Panc1 (cell line): ENCODE measurements at regions not wholly inside any gene's neighbourhood (a gene's known extent, or its start where the extent isn't known, plus 50 kb on each side); places are given as distances from the start of the nearest gene placed in this dataset.

Source experiments
- ATAC-seq: fragments of 200-7000 bp; cut with Tn5 transposase; 2 replicates; pipeline ENCODE4 v1.9.1; 2020; ENCODE audit warnings: mild to moderate bottlenecking, moderate library complexity
- BruUV-seq: library from RNA; stranded (reverse); fragments of 400-500 nt; replicated peaks from 2 replicates; lab custom pipeline; 2021; lab: Mats Ljungman, UMichigan
- CTCF ChIA-PET: fragments of 300-600 bp; sonication (Branson Sonifier 250); formaldehyde crosslinking; loops from one replicate; lab custom pipeline; 2022; ENCODE audit warnings: antibody characterized with exemption; lab: Charles Lee
- POLR2A ChIA-PET: fragments of 300-600 bp; sonication (Branson Sonifier 250); formaldehyde crosslinking; loops from one replicate; lab custom pipeline; 2022; ENCODE audit warnings: antibody characterized with exemption; lab: Charles Lee
- DNase-seq: peaks from one replicate; pipeline ENCODE4 v3.0.0-alpha.2; 2010; ENCODE audit warnings: low read depth, low spot score
- H3K27ac ChIP-seq: 2 replicates; pipeline ENCODE4 v1.5.1; 2011; ENCODE audit warnings: mild to moderate bottlenecking, low read length, inconsistent platforms
- H3K27me3 ChIP-seq: fragments of 200-500 bp; sonication (Bioruptor generic); 2 replicates; pipeline ENCODE4 v1.6.0; 2014; ENCODE audit warnings: low read length, inconsistent platforms; ENCODE audit not compliant: control insufficient read depth, insufficient read depth
- H3K36me3 ChIP-seq: fragments of 200-500 bp; sonication (Bioruptor generic); 2 replicates; pipeline ENCODE4 v1.5.1; 2014; ENCODE audit warnings: inconsistent platforms, mild to moderate bottlenecking, low read length, moderate library complexity; ENCODE audit not compliant: control insufficient read depth, insufficient read depth
- H3K4me1 ChIP-seq: 2 replicates; pipeline ENCODE4 v1.5.1; 2011; ENCODE audit warnings: inconsistent platforms, mild to moderate bottlenecking, low read length, moderate library complexity; ENCODE audit not compliant: control insufficient read depth, insufficient read depth
- H3K4me3 ChIP-seq, 2 experiments: 2 replicates each; pipeline ENCODE4 v1.5.1; 2011 to 2012; ENCODE audit warnings: low read depth in 2 of 2, low read length in 2 of 2, mild to moderate bottlenecking in 2 of 2, inconsistent platforms in 1 of 2, moderate library complexity in 1 of 2
- H3K9me3 ChIP-seq: fragments of 200-500 bp; sonication (Bioruptor generic); 2 replicates; pipeline ENCODE4 v1.5.1; 2014; ENCODE audit warnings: low read depth, mild to moderate bottlenecking, inconsistent platforms, low read length, moderate library complexity; ENCODE audit not compliant: control insufficient read depth, insufficient read depth
- POLR2AphosphoS5 ChIP-seq: IDR thresholded peaks from 2 replicates; pipeline ENCODE4 v1.6.1; 2012; ENCODE audit warnings: mild to moderate bottlenecking, low read depth, low read length, moderate library complexity
- SIN3A ChIP-seq: IDR thresholded peaks from 2 replicates; pipeline ENCODE4 v1.6.1; 2012; ENCODE audit warnings: low read depth, mild to moderate bottlenecking, low read length, moderate library complexity, borderline replicate concordance; ENCODE audit not compliant: insufficient read depth
- TCF7L2 ChIP-seq: IDR thresholded peaks from 2 replicates; pipeline ENCODE4 v1.6.1; 2011; ENCODE audit warnings: mild to moderate bottlenecking, low read depth, low read length, inconsistent platforms
- in situ Hi-C: cut with HindIII; loops from 2 replicates; pipeline ENCODE4 v1.10.0; 2016; ENCODE audit warnings: low sequenced_read_pairs, low pct_unique_long_range_greater_than_20kb
- intact Hi-C: fragments of 100-400 bp; cut with micrococcal nuclease; formaldehyde crosslinking; loops from one replicate; pipeline ENCODE4 v1.10.0; 2022; ENCODE audit not compliant: unreplicated experiment
- TF ChIP-seq, protein P1 (sequence below), 2 experiments: IDR thresholded peaks; 2 replicates each; pipeline ENCODE4 v1.6.1; 2011 to 2012; ENCODE audit warnings: low read depth in 2 of 2, control low read depth in 1 of 2, low read length in 1 of 2, mild to moderate bottlenecking in 1 of 2, moderate library complexity in 1 of 2; ENCODE audit not compliant: insufficient read depth in 1 of 2
- TF ChIP-seq, protein P2 (sequence below): fragments of 450-650 bp; IDR thresholded peaks from 2 replicates; pipeline ENCODE4 v1.5.1; 2017; ENCODE audit warnings: mild to moderate bottlenecking

DNA sequence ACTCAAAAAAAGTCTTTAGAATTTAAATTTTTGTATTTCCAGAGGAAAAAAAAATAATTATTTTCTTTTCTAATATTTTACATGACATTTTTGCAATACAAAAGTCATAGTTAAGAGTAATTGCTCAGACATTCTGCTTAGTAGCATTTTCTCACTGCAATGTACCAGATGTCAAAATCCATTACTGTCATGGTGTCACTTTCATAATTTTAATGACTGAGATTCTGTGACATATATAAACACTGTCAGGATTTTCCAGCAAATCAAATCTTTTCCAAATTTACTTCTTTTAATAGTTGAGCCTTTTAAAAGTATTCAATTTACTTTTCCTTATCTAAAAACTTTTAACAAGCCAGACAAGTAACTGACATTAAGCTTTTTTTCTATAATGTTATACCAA is 422.7 kb downstream of the GRIA2 start:
- in situ Hi-C loops: no loop called here
- Histone ChIP-seq H3K36me3 (no peaks in the 10 kb centered on the region), H3K4me1 (no peaks in the 10 kb centered on the region), H3K4me3 (no peak overlapping the region), H3K9me3 (no peaks in the 10 kb centered on the region), H3K27ac (no peak overlapping the region), H3K27me3 (no peaks in the 10 kb centered on the region)
- ATAC-seq: no peak
- POLR2A ChIA-PET: no interaction called here
- CTCF ChIA-PET: no interaction called here
- TF ChIP-seq TCF7L2 (no peak), POLR2AphosphoS5 (no peak), SIN3A (no peak)
- TF ChIP-seq, protein P1, sequence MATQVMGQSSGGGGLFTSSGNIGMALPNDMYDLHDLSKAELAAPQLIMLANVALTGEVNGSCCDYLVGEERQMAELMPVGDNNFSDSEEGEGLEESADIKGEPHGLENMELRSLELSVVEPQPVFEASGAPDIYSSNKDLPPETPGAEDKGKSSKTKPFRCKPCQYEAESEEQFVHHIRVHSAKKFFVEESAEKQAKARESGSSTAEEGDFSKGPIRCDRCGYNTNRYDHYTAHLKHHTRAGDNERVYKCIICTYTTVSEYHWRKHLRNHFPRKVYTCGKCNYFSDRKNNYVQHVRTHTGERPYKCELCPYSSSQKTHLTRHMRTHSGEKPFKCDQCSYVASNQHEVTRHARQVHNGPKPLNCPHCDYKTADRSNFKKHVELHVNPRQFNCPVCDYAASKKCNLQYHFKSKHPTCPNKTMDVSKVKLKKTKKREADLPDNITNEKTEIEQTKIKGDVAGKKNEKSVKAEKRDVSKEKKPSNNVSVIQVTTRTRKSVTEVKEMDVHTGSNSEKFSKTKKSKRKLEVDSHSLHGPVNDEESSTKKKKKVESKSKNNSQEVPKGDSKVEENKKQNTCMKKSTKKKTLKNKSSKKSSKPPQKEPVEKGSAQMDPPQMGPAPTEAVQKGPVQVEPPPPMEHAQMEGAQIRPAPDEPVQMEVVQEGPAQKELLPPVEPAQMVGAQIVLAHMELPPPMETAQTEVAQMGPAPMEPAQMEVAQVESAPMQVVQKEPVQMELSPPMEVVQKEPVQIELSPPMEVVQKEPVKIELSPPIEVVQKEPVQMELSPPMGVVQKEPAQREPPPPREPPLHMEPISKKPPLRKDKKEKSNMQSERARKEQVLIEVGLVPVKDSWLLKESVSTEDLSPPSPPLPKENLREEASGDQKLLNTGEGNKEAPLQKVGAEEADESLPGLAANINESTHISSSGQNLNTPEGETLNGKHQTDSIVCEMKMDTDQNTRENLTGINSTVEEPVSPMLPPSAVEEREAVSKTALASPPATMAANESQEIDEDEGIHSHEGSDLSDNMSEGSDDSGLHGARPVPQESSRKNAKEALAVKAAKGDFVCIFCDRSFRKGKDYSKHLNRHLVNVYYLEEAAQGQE (IDR thresholded peaks at IDR 0.05; ENCODE audit: insufficient read depth in 1 of 2, low read depth in 2 of 2, low read length in 1 of 2): no peak
- TF ChIP-seq, protein P2, sequence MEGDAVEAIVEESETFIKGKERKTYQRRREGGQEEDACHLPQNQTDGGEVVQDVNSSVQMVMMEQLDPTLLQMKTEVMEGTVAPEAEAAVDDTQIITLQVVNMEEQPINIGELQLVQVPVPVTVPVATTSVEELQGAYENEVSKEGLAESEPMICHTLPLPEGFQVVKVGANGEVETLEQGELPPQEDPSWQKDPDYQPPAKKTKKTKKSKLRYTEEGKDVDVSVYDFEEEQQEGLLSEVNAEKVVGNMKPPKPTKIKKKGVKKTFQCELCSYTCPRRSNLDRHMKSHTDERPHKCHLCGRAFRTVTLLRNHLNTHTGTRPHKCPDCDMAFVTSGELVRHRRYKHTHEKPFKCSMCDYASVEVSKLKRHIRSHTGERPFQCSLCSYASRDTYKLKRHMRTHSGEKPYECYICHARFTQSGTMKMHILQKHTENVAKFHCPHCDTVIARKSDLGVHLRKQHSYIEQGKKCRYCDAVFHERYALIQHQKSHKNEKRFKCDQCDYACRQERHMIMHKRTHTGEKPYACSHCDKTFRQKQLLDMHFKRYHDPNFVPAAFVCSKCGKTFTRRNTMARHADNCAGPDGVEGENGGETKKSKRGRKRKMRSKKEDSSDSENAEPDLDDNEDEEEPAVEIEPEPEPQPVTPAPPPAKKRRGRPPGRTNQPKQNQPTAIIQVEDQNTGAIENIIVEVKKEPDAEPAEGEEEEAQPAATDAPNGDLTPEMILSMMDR: no peak
- intact Hi-C loops: no loop called here
- no peak for DNase-seq
- BruUV-seq: no TSS peak

DNA sequence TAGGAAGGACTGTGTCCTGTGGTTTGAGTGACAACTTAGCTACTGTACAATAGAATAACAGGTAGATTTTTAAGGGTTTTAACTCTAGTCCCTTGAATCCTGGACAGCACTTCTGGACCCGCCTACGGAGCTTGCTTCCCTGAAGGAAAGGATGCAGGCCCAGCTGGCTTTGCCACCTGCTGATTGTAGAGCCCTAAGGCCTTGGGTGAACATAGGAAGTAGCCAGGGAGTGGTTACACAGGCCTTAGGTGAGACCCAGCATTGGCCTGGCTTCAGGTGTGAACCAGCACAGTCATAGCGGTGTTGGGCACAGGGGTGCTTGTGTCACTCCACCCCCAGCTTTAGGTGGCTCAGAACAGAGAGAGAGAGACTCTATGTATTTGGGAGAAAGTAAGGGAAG is 413.5 kb downstream of the GRIA2 start:
- in situ Hi-C loops: no loop called here
- H3K4me3 ChIP-seq: no peak overlapping the region
- H3K9me3 ChIP-seq: no peaks in the 10 kb centered on the region
- no peaks in the 10 kb centered on the region for H3K4me1 ChIP-seq
- no TSS peak for BruUV-seq
- no peak for ATAC-seq
- POLR2A ChIA-PET: no interaction called here
- intact Hi-C loops: no loop called here
- CTCF ChIA-PET: no interaction called here
- DNase-seq: no peak
- H3K36me3 ChIP-seq: no peaks in the 10 kb centered on the region
- no peak for TF ChIP-seq TCF7L2
- no peak for TF ChIP-seq POLR2AphosphoS5
- TF ChIP-seq, protein P1 (IDR thresholded peaks at IDR 0.05; ENCODE audit: insufficient read depth in 1 of 2, low read depth in 2 of 2, low read length in 1 of 2): no peak
- TF ChIP-seq, protein P2: no peak
- TF ChIP-seq SIN3A: no peak
- H3K27ac ChIP-seq: no peak overlapping the region
- no peaks in the 10 kb centered on the region for H3K27me3 ChIP-seq
